HUES48 (cell line): ENCODE measurements at regions not wholly inside any gene's neighbourhood (a gene's known extent, or its start where the extent isn't known, plus 50 kb on each side); places are given as distances from the start of the nearest gene placed in this dataset.

ENCODE experiments used
- H3K27ac ChIP-seq: one replicate; pipeline ENCODE4 v1.7.0; 2013; ENCODE audit warnings: low read depth, low read length, inconsistent platforms
- H3K27me3 ChIP-seq: 2 replicates; pipeline ENCODE4 v1.6.1; 2013; ENCODE audit warnings: mild to moderate bottlenecking, low read length; ENCODE audit not compliant: control insufficient read depth, insufficient read depth
- H3K36me3 ChIP-seq: 2 replicates; pipeline ENCODE4 v1.6.1; 2013; ENCODE audit warnings: low read length; ENCODE audit not compliant: control insufficient read depth, insufficient read depth
- H3K4me1 ChIP-seq: 2 replicates; pipeline ENCODE4 v1.6.1; 2013; ENCODE audit warnings: mild to moderate bottlenecking, low read length; ENCODE audit not compliant: control insufficient read depth, insufficient read depth
- H3K4me3 ChIP-seq: 2 replicates; pipeline ENCODE4 v1.5.1; 2013; ENCODE audit warnings: mild to moderate bottlenecking, low read depth, low read length
- H3K9ac ChIP-seq: 2 replicates; pipeline ENCODE4 v1.6.1; 2013; ENCODE audit warnings: mild to moderate bottlenecking, low read depth, low read length, moderate library complexity
- H3K9me3 ChIP-seq: 2 replicates; pipeline ENCODE4 v1.6.1; 2013; ENCODE audit warnings: low read length; ENCODE audit not compliant: control insufficient read depth, insufficient read depth

DNA sequence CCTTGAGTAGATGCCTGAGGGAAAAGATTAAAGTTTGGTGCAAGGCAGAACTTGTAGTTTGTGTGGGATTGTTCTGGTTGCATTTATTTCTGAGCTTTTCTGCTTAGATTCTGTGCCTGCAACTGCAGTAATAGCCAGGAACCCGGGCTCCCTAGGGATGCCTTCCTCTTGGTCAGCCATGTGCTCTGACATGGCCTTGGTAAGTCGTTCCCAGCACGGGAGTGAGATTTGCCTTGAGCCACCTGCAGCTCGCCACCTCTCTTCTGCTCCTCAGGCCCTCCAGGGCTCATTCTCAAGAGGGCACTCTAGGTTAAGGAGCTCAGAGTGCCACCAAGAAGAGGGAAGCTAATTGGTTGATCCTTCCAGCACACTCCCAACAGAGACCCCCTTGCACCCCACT, 350.6 kb upstream of the MKI67 start:
- Histone ChIP-seq H3K9me3 (no peaks in the 10 kb centered on the region), H3K4me1 (no peaks in the 10 kb centered on the region), H3K36me3 (no peaks in the 10 kb centered on the region), H3K27ac (no peak overlapping the region), H3K27me3 (no peaks in the 10 kb centered on the region), H3K4me3 (no peak overlapping the region), H3K9ac (no peak overlapping the region)

DNA sequence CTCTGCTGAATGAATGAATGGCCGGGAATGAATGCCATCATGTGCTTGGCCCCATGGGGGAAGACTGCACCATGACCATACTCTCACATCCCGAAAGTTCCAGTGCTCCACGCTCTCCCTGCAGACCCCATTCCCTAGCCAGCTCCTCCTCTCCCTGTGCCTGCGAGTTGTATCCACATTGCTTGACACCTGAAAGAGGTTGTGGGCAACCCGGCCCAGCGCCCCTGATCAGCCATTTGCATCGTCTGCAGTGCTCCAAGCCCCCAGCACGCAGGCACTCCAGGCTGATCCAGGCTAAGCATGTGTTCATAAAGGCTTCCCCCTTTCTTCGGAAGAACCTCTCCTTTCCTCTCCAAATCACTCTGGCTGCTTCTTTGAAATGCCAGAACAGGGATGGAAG, 354.4 kb upstream of the MKI67 start:
- H3K9ac ChIP-seq, result no peak overlapping the region
- no peaks in the 10 kb centered on the region for H3K9me3 ChIP-seq

DNA sequence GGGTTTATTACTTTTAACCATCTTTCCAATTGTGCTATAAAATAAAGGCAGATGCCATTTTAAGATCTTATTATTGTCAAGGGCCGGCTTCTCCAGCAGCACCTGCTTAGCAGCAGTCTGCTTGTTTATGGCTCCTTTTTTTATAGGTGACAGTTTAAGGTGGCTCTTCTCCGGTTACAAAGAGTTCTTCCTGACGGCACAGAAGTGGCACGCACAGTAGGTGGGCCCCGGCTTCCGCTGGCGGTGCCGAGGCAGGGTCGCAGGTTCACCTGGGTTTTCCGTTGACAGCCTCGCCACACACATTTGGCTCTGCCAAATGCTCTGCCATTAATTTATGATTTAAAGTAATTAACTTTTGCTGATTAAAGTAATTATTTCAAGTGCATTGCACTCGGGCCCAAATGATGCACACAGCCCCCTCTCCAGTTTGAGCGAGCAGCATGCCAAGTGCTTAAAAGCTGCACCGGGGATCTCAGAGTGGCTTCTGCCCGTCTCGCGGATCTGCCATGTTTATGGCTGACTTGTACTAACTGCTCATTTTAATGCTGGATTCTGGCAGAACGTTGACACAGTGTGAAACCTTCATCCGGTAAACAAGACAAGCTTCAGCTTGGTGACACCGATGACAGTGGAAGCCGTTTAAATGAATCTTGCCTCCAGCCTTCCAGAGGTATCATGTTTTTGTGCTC, 355.1 kb upstream of the MKI67 start:
- no peaks in the 10 kb centered on the region for H3K9me3 ChIP-seq
- no peak overlapping the region for H3K27ac ChIP-seq
- H3K9ac ChIP-seq, result no peak overlapping the region
- H3K4me3 ChIP-seq, result no peak overlapping the region
- H3K36me3 ChIP-seq, result no peaks in the 10 kb centered on the region
- H3K27me3 ChIP-seq, result no peaks in the 10 kb centered on the region
- peaks cover 6% of the 10 kb centered on the region; the same call in 1 of the 2 replicates for H3K4me1 ChIP-seq

More for the DNA sequence above, 354.4 kb upstream of the MKI67 start:
- Histone ChIP-seq H3K4me3 (no peak overlapping the region), H3K36me3 (no peaks in the 10 kb centered on the region), H3K4me1 (peaks cover 6% of the 10 kb centered on the region; the same call in 1 of the 2 replicates), H3K27me3 (no peaks in the 10 kb centered on the region), H3K27ac (no peak overlapping the region)

DNA sequence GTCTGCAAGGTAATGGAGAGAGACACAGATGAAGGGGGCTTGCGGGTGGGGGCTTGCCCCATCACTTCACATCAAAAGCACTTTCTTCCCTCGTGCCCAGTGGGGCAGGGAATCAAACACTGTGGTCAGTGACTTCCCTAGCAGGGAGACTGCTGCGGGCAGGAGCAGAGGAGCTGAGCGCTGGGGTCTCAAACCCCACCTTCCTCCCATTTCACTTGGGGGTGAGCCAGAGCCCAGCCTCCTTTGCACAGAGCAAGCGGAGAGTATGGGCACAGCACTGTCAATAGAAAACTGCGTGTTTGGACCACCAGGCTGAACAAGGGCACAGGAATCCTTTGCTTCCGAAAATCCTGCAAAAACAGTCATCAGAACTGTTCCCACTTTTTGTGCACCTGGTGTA, 355.8 kb upstream of the MKI67 start:
- Histone ChIP-seq H3K27me3 (no peaks in the 10 kb centered on the region), H3K9ac (no peak overlapping the region), H3K36me3 (no peaks in the 10 kb centered on the region), H3K4me3 (no peak overlapping the region), H3K9me3 (no peaks in the 10 kb centered on the region), H3K4me1 (peaks cover 6% of the 10 kb centered on the region; the same call in 1 of the 2 replicates), H3K27ac (no peak overlapping the region)

DNA sequence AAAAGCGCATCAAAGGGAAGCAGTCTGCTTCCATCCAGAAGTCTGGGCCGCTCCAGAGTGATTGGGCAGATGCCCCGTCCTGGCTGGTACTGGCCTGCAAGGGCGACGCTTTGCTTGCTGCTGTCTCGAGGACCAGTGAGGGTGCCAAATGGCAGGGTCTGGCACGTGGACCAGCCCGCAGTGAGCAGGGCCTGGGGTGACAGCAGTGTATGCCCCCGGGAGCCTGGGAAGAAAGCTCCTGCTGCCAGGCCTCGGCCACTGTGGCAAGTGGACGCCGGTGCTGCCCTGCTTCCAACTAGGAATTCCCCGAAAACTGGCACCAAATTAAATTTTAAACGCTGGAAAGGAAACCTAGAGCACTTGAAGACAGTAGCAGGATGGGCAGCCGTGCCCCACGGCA, 357.0 kb upstream of the MKI67 start:
- Histone ChIP-seq H3K27me3 (no peaks in the 10 kb centered on the region), H3K9me3 (no peaks in the 10 kb centered on the region)

DNA sequence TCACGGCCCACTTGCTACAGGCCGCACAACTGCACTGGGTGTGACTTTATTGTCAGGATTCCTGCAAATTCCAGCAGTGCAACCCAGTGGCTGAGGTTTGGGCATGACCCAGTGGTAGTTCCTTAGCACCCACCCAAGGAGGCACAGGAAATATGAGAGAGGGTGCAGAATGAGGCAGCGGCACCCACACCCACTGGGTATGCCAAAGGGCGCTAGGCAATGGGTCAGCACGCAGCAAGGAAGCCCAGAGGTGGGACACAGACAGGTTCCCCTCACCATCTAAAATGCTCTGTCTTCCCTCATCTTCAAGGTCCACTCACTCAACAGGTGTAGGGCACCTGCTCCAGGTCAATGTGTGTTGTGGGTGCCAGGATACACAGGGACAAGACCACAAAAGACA, 357.8 kb upstream of the MKI67 start:
- no peaks in the 10 kb centered on the region for H3K36me3 ChIP-seq
- H3K27ac ChIP-seq, result no peak overlapping the region
- H3K4me3 ChIP-seq, result no peak overlapping the region
- no peak overlapping the region for H3K9ac ChIP-seq
- peaks cover 6% of the 10 kb centered on the region; the same call in 1 of the 2 replicates for H3K4me1 ChIP-seq
- H3K9me3 ChIP-seq, result no peaks in the 10 kb centered on the region
- H3K27me3 ChIP-seq, result no peaks in the 10 kb centered on the region

More for the DNA sequence above, 357.0 kb upstream of the MKI67 start:
- Histone ChIP-seq H3K27ac (no peak overlapping the region), H3K4me3 (no peak overlapping the region), H3K9ac (no peak overlapping the region), H3K4me1 (peaks cover 6% of the 10 kb centered on the region; the same call in 1 of the 2 replicates), H3K36me3 (no peaks in the 10 kb centered on the region)

GRCh38 chr10:128485701-128486235, 359.5 kb upstream of the MKI67 start:
- Histone ChIP-seq H3K9ac (no peak overlapping the region), H3K27me3 (no peaks in the 10 kb centered on the region), H3K4me1 (peaks cover 6% of the 10 kb centered on the region; the same call in 1 of the 2 replicates), H3K36me3 (no peaks in the 10 kb centered on the region), H3K9me3 (no peaks in the 10 kb centered on the region), H3K4me3 (no peak overlapping the region), H3K27ac (no peak overlapping the region)

GRCh38 chr10:128487517-128487916, 361.3 kb upstream of the MKI67 start:
- Histone ChIP-seq H3K9me3 (no peaks in the 10 kb centered on the region), H3K9ac (no peak overlapping the region), H3K36me3 (no peaks in the 10 kb centered on the region), H3K27ac (no peak overlapping the region), H3K4me3 (no peak overlapping the region), H3K27me3 (no peaks in the 10 kb centered on the region), H3K4me1 (peaks cover 6% of the 10 kb centered on the region; the same call in 1 of the 2 replicates)

- H3K36me3 ChIP-seq, result no peaks in the 10 kb centered on the region
Measured at GRCh38 chr10:128489324-128490247, 363.4 kb upstream of the MKI67 start.

DNA sequence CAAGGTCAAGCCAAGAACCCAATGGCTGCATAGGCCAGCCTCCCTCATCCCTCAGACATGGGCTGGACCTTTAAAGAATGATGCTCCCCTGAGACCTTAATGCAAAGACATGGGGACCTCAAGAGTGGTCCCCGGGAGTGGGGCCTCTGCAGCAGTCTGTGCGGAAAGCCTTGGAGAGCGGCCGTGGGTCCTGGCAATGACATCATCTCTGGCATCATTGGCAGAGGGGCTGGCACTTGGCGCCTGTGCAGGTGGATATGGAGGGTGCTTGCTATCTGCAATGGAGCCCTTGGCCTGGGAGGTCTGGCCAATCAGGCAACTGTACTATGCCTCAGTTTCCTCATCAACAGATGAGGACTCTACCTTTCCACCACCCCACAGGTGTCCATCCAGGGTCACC, 365.5 kb upstream of the MKI67 start:
- Histone ChIP-seq H3K9me3 (no peaks in the 10 kb centered on the region), H3K36me3 (no peaks in the 10 kb centered on the region), H3K9ac (no peak overlapping the region), H3K4me3 (no peak overlapping the region), H3K27me3 (no peaks in the 10 kb centered on the region), H3K27ac (no peak overlapping the region), H3K4me1 (no peaks in the 10 kb centered on the region)

More at GRCh38 chr10:128489324-128490247, 363.4 kb upstream of the MKI67 start:
- Histone ChIP-seq H3K9ac (no peak overlapping the region), H3K4me3 (no peak overlapping the region), H3K27ac (no peak overlapping the region), H3K27me3 (no peaks in the 10 kb centered on the region), H3K9me3 (no peaks in the 10 kb centered on the region), H3K4me1 (peaks cover 6% of the 10 kb centered on the region; the same call in 1 of the 2 replicates)

DNA sequence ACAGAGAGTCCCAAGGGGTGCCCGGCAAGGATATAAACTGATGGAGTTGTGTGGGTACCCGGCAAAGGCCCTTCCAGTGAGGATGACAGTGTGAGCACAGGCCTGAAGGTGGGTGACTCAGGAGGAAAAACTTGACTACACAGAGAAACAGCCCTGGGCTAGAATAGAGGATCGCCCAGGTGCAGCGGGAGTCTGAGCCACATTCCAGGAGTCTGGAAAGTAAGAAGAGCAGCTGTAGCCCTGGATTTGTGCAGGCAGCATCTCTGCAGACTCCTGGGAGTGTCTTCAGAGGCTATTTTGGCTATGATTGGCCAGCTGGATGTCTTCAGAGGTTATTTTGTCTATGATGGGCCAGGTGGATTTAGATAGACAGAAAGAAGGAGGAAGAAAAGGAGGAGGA, 367.6 kb upstream of the MKI67 start:
- Histone ChIP-seq H3K27ac (no peak overlapping the region), H3K4me1 (no peaks in the 10 kb centered on the region), H3K9me3 (no peaks in the 10 kb centered on the region), H3K36me3 (no peaks in the 10 kb centered on the region), H3K9ac (no peak overlapping the region), H3K4me3 (no peak overlapping the region), H3K27me3 (no peaks in the 10 kb centered on the region)
